Fibroblast of mammary gland (primary cell): ENCODE measurements at regions not wholly inside any gene's neighbourhood (a gene's known extent, or its start where the extent isn't known, plus 50 kb on each side); places are given as distances from the start of the nearest gene placed in this dataset.

Experiments used
- DNase-seq: peaks from one replicate; pipeline ENCODE4 v3.0.0-alpha.2; 2010; ENCODE audit warnings: low read depth
- H3K4me3 ChIP-seq: 2 replicates; pipeline ENCODE4 v1.5.1; 2011; ENCODE audit warnings: low read depth, mild to moderate bottlenecking, low read length, moderate library complexity; ENCODE audit not compliant: control insufficient read depth
- CTCF ChIP-seq: conservative IDR thresholded peaks from 2 replicates; pipeline ENCODE4 v1.5.1; 2011; ENCODE audit warnings: low read depth, low read length, inconsistent platforms; ENCODE audit not compliant: control insufficient read depth, insufficient read depth

- TF ChIP-seq CTCF: no peak
- no peak for DNase-seq
These were observed 594.2 kb upstream of the NRG3 start for GRCh38 chr10:81280497-81281479.

GRCh38 chr10:81288544-81288943 is 586.5 kb upstream of the NRG3 start:
- H3K4me3 ChIP-seq: no peak overlapping the region
- DNase-seq: no peak
- TF ChIP-seq CTCF: no peak

More at GRCh38 chr10:81280497-81281479, 594.2 kb upstream of the NRG3 start:
- H3K4me3 ChIP-seq: no peak overlapping the region

GRCh38 chr10:81297292-81297691 is 577.7 kb upstream of the NRG3 start:
- no peak for TF ChIP-seq CTCF
- no peak overlapping the region for H3K4me3 ChIP-seq
- no peak for DNase-seq

- H3K4me3 ChIP-seq: no peak overlapping the region
- no peak for TF ChIP-seq CTCF
- DNase-seq: no peak
These were observed 571.3 kb upstream of the NRG3 start for GRCh38 chr10:81303656-81304055.

GRCh38 chr10:81306971-81307782 is 567.8 kb upstream of the NRG3 start:
- no peak for DNase-seq
- H3K4me3 ChIP-seq: no peak overlapping the region
- TF ChIP-seq CTCF: no peak

GRCh38 chr10:81309041-81309552 is 565.9 kb upstream of the NRG3 start:
- no peak overlapping the region for H3K4me3 ChIP-seq
- no peak for DNase-seq
- TF ChIP-seq CTCF: no peak
